NCI-H524 treated with DMSO at 0.1 percent for 48 hours (cell line): ENCODE measurements at regions not wholly inside any gene's neighbourhood (a gene's known extent, or its start where the extent isn't known, plus 50 kb on each side); places are given as distances from the start of the nearest gene placed in this dataset.
"Not testable (repeated sequence)": the region's sequence is repeated elsewhere in the genome, so short reads cannot be mapped to it uniquely, and the experiment has no call there.

Source experiments
- DNase-seq: peaks from one replicate; lab custom pipeline; 2025; lab: John Stamatoyannopoulos, UW

- DNase-seq = no peak
Observed at GRCh38 chr7:4319280-4319679, 362.8 kb upstream of the FOXK1 start.

GRCh38 chr7:4325732-4326131, 356.4 kb upstream of the FOXK1 start:
- no peak for DNase-seq

GRCh38 chr7:4331711-4332110, 350.4 kb upstream of the FOXK1 start:
- DNase-seq = no peak

GRCh38 chr7:4338556-4338955, 343.5 kb upstream of the FOXK1 start:
- no peak for DNase-seq

- no peak for DNase-seq
Observed at GRCh38 chr7:4343272-4344247, 338.5 kb upstream of the FOXK1 start.

GRCh38 chr7:4345004-4345403, 337.1 kb upstream of the FOXK1 start:
- DNase-seq = no peak

GRCh38 chr7:4352069-4352468, 330.0 kb upstream of the FOXK1 start:
- DNase-seq = no peak

- DNase-seq = no peak
Observed at GRCh38 chr7:4361774-4362173, 320.3 kb upstream of the FOXK1 start.

GRCh38 chr7:4383584-4383983, 298.5 kb upstream of the FOXK1 start:
- no peak for DNase-seq

- no peak for DNase-seq
Observed at GRCh38 chr7:4386190-4386589, 295.9 kb upstream of the FOXK1 start.

- not testable (repeated sequence) for DNase-seq
Observed at GRCh38 chr7:4391103-4391502, 291.0 kb upstream of the FOXK1 start.

GRCh38 chr7:4394736-4395135, 287.4 kb upstream of the FOXK1 start:
- DNase-seq = no peak

GRCh38 chr7:4399121-4399520, 283.0 kb upstream of the FOXK1 start:
- DNase-seq = no peak

- no peak for DNase-seq
Observed at GRCh38 chr7:4399596-4399995, 282.5 kb upstream of the FOXK1 start.

GRCh38 chr7:4406288-4407058, 275.6 kb upstream of the FOXK1 start:
- DNase-seq = no peak

GRCh38 chr7:4409946-4410345, 272.1 kb upstream of the FOXK1 start:
- no peak for DNase-seq

GRCh38 chr7:4416396-4417056, 265.6 kb upstream of the FOXK1 start:
- DNase-seq = no peak

GRCh38 chr7:4428526-4428925, 253.6 kb upstream of the FOXK1 start:
- peak; percentile 31 for DNase-seq

GRCh38 chr7:4430227-4430626, 251.9 kb upstream of the FOXK1 start:
- DNase-seq = no peak

- DNase-seq = no peak
Observed at GRCh38 chr7:4434306-4434705, 247.8 kb upstream of the FOXK1 start.

- DNase-seq = no peak
Observed at GRCh38 chr7:4436361-4436895, 245.7 kb upstream of the FOXK1 start.

GRCh38 chr7:4436936-4437335, 245.2 kb upstream of the FOXK1 start:
- DNase-seq = no peak
